ENCODE measurements at regions not wholly inside any gene's neighbourhood (a gene's known extent, or its start where the extent isn't known, plus 50 kb on each side); places are given as distances from the start of the nearest gene placed in this dataset.
"Not testable (repeated sequence)": the region's sequence is repeated elsewhere in the genome, so short reads cannot be mapped to it uniquely, and the experiment has no call there.

DNA sequence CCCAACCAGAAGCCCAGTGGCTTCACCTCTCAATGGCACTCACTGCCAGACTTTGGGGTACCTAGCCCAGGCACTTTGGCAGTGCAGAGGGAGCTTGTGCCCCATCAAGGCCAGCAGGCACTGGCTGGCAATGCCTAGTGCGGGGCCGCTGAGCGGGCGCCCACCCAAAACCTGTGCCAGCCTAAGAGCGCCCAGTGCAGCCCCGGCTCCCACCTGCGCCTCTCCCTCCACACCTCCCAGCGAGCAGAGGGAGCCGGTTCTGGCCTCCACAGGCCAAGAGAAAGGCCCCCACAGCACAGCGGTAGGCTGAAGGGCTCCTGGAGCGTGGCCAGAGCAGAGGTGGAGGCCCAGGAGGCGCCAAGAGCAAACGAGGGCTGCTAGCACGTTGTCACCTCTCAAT is 930.8 kb downstream of the IPMK start:
- H4K20me1 ChIP-seq (ENCODE audit: insufficient read depth, poor library complexity, severe bottlenecking), result no peaks in the 10 kb centered on the region
- no peak for DNase-seq (ENCODE audit: low spot score)
- 93% methylated on average over 14 of the region's 14 CpGs for WGBS (ENCODE audit: low lambda C conversion rate, missing lambda C conversion rate)

DNA sequence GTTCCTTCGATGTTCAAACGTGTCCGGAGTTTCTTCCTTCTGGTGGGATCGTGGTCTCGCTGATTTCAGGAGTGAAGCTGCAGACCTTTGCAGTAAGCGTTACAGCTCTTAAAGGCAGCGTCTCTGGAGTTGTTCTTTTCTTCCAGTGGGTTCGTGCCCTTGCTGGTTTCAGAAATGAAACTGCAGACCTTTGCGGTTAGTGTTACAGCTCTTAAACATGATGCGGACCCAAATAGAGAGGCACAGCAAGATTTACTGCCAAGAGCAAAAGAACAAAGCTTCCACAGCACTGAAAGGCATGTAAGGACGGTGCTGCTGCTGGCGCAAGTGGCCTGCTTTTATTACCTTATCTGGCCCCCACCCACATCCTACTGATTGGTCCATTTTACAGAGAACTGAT is 931.4 kb downstream of the IPMK start:
- Histone ChIP-seq H4K20me1 (ENCODE audit: insufficient read depth, poor library complexity, severe bottlenecking) (no peaks in the 10 kb centered on the region), H3K4me1 (ENCODE audit: insufficient read depth) (no peaks in the 10 kb centered on the region), H3K27me3 (no peaks in the 10 kb centered on the region), H3K79me2 (no peaks in the 10 kb centered on the region), H3K4me3 (no peak overlapping the region), H3K36me3 (replicated peaks; ENCODE audit: insufficient read depth, low read depth) (no peaks in the 10 kb centered on the region), H2AFZ (no peak overlapping the region), H3K9me3 (ENCODE audit: low read depth) (no peaks in the 10 kb centered on the region), H3K27ac (no peak overlapping the region), H3K9me2 (replicated peaks; ENCODE audit: insufficient read depth) (no peaks in the 10 kb centered on the region), H3K4me2 (no peak overlapping the region)
- TF ChIP-seq EZH2 (IDR thresholded peaks at IDR 0.05; ENCODE audit: borderline replicate concordance), result no peak
- TF ChIP-seq EZH2phosphoT487 (IDR thresholded peaks at IDR 0.05; ENCODE audit: low read depth, severe bottlenecking, unreplicated experiment), result no peak
- DNase-seq (ENCODE audit: low spot score), result no peak
- 93% methylated on average over 12 of the region's 12 CpGs for WGBS (ENCODE audit: low lambda C conversion rate, missing lambda C conversion rate)

More for the DNA sequence above, 930.8 kb downstream of the IPMK start:
- TF ChIP-seq EZH2phosphoT487 (IDR thresholded peaks at IDR 0.05; ENCODE audit: low read depth, severe bottlenecking, unreplicated experiment) (no peak), EZH2 (IDR thresholded peaks at IDR 0.05; ENCODE audit: borderline replicate concordance) (no peak)
- TF ChIP-seq, protein P1, sequence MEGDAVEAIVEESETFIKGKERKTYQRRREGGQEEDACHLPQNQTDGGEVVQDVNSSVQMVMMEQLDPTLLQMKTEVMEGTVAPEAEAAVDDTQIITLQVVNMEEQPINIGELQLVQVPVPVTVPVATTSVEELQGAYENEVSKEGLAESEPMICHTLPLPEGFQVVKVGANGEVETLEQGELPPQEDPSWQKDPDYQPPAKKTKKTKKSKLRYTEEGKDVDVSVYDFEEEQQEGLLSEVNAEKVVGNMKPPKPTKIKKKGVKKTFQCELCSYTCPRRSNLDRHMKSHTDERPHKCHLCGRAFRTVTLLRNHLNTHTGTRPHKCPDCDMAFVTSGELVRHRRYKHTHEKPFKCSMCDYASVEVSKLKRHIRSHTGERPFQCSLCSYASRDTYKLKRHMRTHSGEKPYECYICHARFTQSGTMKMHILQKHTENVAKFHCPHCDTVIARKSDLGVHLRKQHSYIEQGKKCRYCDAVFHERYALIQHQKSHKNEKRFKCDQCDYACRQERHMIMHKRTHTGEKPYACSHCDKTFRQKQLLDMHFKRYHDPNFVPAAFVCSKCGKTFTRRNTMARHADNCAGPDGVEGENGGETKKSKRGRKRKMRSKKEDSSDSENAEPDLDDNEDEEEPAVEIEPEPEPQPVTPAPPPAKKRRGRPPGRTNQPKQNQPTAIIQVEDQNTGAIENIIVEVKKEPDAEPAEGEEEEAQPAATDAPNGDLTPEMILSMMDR (IDR thresholded peaks at IDR 0.05; ENCODE audit: poor library complexity), result no peak
- Histone ChIP-seq H3K27ac (no peak overlapping the region), H3K4me1 (ENCODE audit: insufficient read depth) (no peaks in the 10 kb centered on the region), H2AFZ (no peak overlapping the region), H3K27me3 (no peaks in the 10 kb centered on the region), H3K4me3 (no peak overlapping the region), H3K4me2 (no peak overlapping the region), H3K9me3 (ENCODE audit: low read depth) (no peaks in the 10 kb centered on the region), H3K36me3 (replicated peaks; ENCODE audit: insufficient read depth, low read depth) (no peaks in the 10 kb centered on the region), H3K79me2 (no peaks in the 10 kb centered on the region), H3K9me2 (replicated peaks; ENCODE audit: insufficient read depth) (no peaks in the 10 kb centered on the region)

DNA sequence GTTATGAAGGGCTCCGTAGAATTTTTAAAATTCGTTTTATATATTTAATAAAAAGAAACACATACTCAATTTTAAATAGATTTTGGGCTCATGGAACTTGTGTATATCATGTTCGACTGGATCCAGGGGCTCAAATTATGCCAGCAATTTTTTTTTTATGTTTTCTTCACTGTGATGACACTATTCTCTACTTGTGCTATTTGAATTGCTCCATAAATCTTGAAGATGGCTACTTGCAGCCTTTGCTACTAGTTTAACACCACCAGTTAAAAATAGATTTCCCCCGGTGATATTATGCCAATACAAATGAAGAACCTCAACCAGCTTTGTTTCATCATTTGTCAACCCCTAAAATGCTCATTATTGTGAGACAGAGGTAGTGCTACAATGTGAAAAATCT is 933.2 kb downstream of the IPMK start:
- H3K4me3 ChIP-seq, result no peak overlapping the region

DNA sequence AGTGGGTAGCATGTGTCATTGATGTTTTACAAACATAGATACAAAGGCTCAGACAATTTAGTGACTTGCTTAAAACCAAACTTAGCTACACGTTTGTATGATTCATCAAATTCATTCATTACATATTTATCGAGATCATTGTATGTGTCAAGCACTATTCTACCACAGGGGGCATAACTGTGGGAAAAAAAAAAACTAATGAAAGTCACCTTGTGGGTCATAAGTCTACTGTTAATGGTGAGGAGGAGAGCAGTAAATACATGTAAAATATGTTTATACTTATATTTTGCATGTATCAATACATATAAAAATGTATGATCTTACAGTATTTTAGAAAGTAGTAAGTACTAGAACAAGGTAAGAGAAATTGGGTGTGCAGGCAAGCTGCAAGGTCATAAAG is 933.8 kb downstream of the IPMK start:
- H3K36me3 ChIP-seq (replicated peaks; ENCODE audit: insufficient read depth, low read depth), result no peaks in the 10 kb centered on the region
- no peaks in the 10 kb centered on the region for H3K79me2 ChIP-seq
- H3K4me1 ChIP-seq (ENCODE audit: insufficient read depth), result no peaks in the 10 kb centered on the region
- 83% methylated on average over 2 of the region's 2 CpGs for WGBS (ENCODE audit: low lambda C conversion rate, missing lambda C conversion rate)
- no peak overlapping the region for H3K27ac ChIP-seq
- no peaks in the 10 kb centered on the region for H3K9me2 ChIP-seq (replicated peaks; ENCODE audit: insufficient read depth)
- H4K20me1 ChIP-seq (ENCODE audit: insufficient read depth, poor library complexity, severe bottlenecking), result no peaks in the 10 kb centered on the region
- DNase-seq (ENCODE audit: low spot score), result no peak
- H3K4me3 ChIP-seq, result no peak overlapping the region
- H3K27me3 ChIP-seq, result no peaks in the 10 kb centered on the region
- no peak overlapping the region for H3K4me2 ChIP-seq
- no peaks in the 10 kb centered on the region for H3K9me3 ChIP-seq (ENCODE audit: low read depth)
- TF ChIP-seq EZH2phosphoT487 (IDR thresholded peaks at IDR 0.05; ENCODE audit: low read depth, severe bottlenecking, unreplicated experiment) (no peak), EZH2 (IDR thresholded peaks at IDR 0.05; ENCODE audit: borderline replicate concordance) (no peak)
- TF ChIP-seq, protein P1 (IDR thresholded peaks at IDR 0.05; ENCODE audit: poor library complexity), result no peak
- no peak overlapping the region for H2AFZ ChIP-seq

More for the DNA sequence above, 933.2 kb downstream of the IPMK start:
- Histone ChIP-seq H3K36me3 (replicated peaks; ENCODE audit: insufficient read depth, low read depth) (no peaks in the 10 kb centered on the region), H3K4me2 (no peak overlapping the region), H3K79me2 (no peaks in the 10 kb centered on the region), H3K27me3 (no peaks in the 10 kb centered on the region), H3K9me2 (replicated peaks; ENCODE audit: insufficient read depth) (no peaks in the 10 kb centered on the region), H2AFZ (no peak overlapping the region), H3K9me3 (ENCODE audit: low read depth) (no peaks in the 10 kb centered on the region), H3K27ac (no peak overlapping the region), H3K4me1 (ENCODE audit: insufficient read depth) (no peaks in the 10 kb centered on the region), H4K20me1 (ENCODE audit: insufficient read depth, poor library complexity, severe bottlenecking) (no peaks in the 10 kb centered on the region)
- 84% methylated on average over 4 of the region's 4 CpGs for WGBS (ENCODE audit: low lambda C conversion rate, missing lambda C conversion rate)
- TF ChIP-seq, protein P1 (IDR thresholded peaks at IDR 0.05; ENCODE audit: poor library complexity), result no peak
- no peak for TF ChIP-seq EZH2phosphoT487 (IDR thresholded peaks at IDR 0.05; ENCODE audit: low read depth, severe bottlenecking, unreplicated experiment)
- no peak for TF ChIP-seq EZH2 (IDR thresholded peaks at IDR 0.05; ENCODE audit: borderline replicate concordance)
- no peak for DNase-seq (ENCODE audit: low spot score)

DNA sequence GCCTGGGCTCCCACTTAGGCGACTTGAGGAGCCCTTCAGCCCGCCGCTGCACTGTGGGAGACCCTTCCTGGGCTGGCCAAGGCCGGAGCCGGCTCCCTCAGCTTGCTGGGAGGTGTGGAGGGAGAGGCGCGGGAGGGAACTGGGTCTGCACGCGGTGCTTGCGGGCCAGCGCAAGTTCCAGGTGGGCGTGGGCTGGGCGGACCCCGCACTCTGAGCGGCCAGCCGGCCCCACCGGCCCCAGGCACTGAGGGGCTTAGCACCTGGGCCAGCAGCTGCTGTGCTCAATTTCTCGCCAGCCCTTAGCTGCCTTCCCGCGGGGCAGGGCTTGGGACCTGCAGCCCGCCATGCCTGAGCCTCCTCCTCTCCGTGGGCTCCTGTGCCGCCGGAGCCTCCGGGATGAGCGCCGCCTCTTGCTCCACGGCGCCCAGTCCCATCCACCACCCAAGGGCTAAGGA is 946.3 kb downstream of the IPMK start:
- DNase-seq (ENCODE audit: low spot score); H3K4me2 ChIP-seq: not testable (repeated sequence)
- 98% methylated on average over 28 of the region's 29 CpGs for WGBS (ENCODE audit: low lambda C conversion rate, missing lambda C conversion rate)

More for the DNA sequence above, 946.3 kb downstream of the IPMK start:
- not testable (repeated sequence) for H3K4me1 ChIP-seq (ENCODE audit: insufficient read depth); H3K27me3 ChIP-seq; H2AFZ ChIP-seq; H3K79me2 ChIP-seq; H3K9me2 ChIP-seq (replicated peaks; ENCODE audit: insufficient read depth); H3K27ac ChIP-seq; H3K9me3 ChIP-seq (ENCODE audit: low read depth); H3K36me3 ChIP-seq (replicated peaks; ENCODE audit: insufficient read depth, low read depth); H3K4me3 ChIP-seq; H4K20me1 ChIP-seq (ENCODE audit: insufficient read depth, poor library complexity, severe bottlenecking)

Measured in hepatocyte (in vitro differentiated cells).